Rectal smooth muscle tissue (tissue), 1 donor: ENCODE measurements at regions not wholly inside any gene's neighbourhood (a gene's known extent, or its start where the extent isn't known, plus 50 kb on each side); places are given as distances from the start of the nearest gene placed in this dataset.

ENCODE experiments used
- H3K27ac ChIP-seq: one replicate; pipeline ENCODE4 v1.7.0; 2013; ENCODE audit warnings: low read depth, low read length, inconsistent platforms
- H3K27me3 ChIP-seq: one replicate; pipeline ENCODE4 v1.7.0; 2013; ENCODE audit warnings: low read length; ENCODE audit not compliant: control insufficient read depth, insufficient read depth
- H3K36me3 ChIP-seq: one replicate; pipeline ENCODE4 v1.7.0; 2013; ENCODE audit warnings: low read length; ENCODE audit not compliant: control insufficient read depth, insufficient read depth
- H3K4me1 ChIP-seq: one replicate; pipeline ENCODE4 v1.7.0; 2013; ENCODE audit warnings: low read length; ENCODE audit not compliant: control insufficient read depth, insufficient read depth
- H3K4me3 ChIP-seq: one replicate; pipeline ENCODE4 v1.7.0; 2013; ENCODE audit warnings: low read length
- H3K9ac ChIP-seq: one replicate; pipeline ENCODE4 v1.7.0; 2013; ENCODE audit warnings: low read length

DNA sequence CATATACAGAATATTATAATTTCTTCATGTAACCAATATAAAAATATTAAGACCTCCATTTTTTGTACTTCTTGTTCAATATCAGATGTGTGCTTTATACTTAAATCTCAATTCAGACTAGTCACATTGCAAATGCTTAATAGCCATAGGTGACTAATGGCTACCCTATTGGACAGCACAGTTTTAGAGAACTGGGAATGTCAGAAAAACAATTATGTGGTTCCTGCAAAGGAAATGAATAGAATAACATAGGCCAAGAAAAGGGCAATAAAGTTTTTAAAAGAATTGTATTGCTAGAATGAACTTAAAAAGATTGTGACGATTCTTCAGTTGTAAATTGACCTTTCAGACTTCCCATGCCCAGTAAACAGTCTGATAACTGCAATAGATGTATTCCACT lies 843.0 kb downstream of the METTL15 start:
- H3K4me3 ChIP-seq, result no peak overlapping the region
- H3K9ac ChIP-seq, result no peak overlapping the region
- no peaks in the 10 kb centered on the region for H3K4me1 ChIP-seq
- no peak overlapping the region for H3K27ac ChIP-seq
- no peaks in the 10 kb centered on the region for H3K36me3 ChIP-seq
- no peaks in the 10 kb centered on the region for H3K27me3 ChIP-seq

DNA sequence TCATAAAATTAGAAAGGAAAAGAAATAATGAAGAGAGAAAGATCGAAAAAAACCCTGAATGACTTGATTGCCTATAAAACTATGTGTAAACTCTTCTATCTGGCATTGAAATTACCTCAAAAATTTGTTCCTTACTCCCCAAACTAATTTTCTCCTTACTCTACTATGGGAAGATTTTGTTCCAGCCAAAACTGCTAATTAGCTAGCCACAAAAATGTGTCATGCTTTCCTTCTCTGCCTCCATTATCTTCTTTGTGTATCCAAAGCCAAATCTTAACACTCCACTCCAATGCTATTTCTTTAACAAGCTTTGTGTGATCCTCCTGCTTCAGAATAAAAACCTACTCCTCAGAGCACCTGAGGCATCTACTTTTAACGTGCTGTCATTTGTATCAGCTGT lies 831.2 kb downstream of the METTL15 start:
- Histone ChIP-seq H3K36me3 (no peaks in the 10 kb centered on the region), H3K4me3 (no peak overlapping the region), H3K9ac (no peak overlapping the region), H3K4me1 (no peaks in the 10 kb centered on the region), H3K27me3 (no peaks in the 10 kb centered on the region), H3K27ac (no peak overlapping the region)

DNA sequence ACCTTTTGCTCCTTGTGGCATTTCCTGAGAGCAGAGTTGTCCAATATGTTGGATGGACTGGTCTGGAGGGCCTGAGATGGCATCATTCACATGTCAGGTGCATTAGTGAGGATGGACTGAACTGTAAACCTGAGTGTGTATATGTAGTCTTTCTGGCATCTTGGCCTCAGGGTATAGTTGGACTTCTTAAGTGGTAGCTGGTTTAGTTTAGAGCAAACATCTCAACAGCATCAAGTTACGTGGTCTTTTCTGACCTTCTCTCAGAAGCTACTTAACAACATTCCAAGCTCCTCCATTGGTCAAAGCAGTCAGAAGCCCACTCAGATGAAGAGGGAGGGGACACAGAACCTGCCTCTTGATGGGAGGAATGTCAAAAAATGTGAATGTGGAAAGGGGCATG lies 829.9 kb downstream of the METTL15 start:
- Histone ChIP-seq H3K4me1 (no peaks in the 10 kb centered on the region), H3K36me3 (no peaks in the 10 kb centered on the region), H3K9ac (no peak overlapping the region), H3K4me3 (no peak overlapping the region), H3K27ac (no peak overlapping the region), H3K27me3 (no peaks in the 10 kb centered on the region)

DNA sequence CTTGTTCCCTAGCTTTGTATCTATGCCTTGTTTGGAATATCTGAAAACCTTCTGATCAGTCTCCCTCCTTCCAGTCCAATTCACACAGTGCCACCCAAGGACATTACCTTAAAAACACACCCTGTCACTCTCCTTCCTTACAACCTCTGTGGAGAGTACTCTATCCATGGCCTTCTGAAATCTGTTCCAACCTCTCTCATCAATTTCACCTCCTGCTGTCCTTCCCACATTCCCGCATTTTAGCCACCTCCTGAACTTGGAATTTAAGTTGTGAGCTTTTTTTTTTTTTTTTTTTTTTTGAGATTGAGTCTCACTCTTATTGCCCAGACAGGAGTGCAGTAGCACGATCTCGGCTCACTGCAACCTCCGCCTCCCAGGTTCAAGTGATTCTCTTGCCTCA lies 824.8 kb downstream of the METTL15 start:
- H3K27ac ChIP-seq, result no peak overlapping the region
- H3K4me3 ChIP-seq, result no peak overlapping the region
- no peaks in the 10 kb centered on the region for H3K4me1 ChIP-seq
- no peaks in the 10 kb centered on the region for H3K36me3 ChIP-seq
- H3K27me3 ChIP-seq, result no peaks in the 10 kb centered on the region
- H3K9ac ChIP-seq, result no peak overlapping the region

DNA sequence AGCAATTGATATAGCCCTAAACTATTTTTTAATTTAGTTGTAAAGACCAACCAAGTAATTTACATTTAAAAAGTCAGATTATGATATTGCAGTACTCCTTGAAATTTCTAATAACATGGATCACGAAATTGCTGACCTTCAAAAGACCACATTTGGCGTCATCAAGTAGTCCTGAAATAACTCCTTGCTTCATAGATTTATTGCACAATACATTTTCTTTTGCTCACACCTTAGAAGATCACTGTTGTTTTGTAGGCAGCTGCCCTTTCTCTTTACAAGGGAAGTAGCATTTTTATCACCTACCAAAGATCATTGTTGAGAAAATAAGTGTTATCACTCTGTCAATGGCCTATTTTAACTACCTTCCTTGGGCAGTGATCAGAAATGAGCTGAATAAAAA lies 815.8 kb downstream of the METTL15 start:
- Histone ChIP-seq H3K4me3 (no peak overlapping the region), H3K27me3 (no peaks in the 10 kb centered on the region), H3K4me1 (no peaks in the 10 kb centered on the region), H3K36me3 (no peaks in the 10 kb centered on the region), H3K9ac (no peak overlapping the region), H3K27ac (no peak overlapping the region)

DNA sequence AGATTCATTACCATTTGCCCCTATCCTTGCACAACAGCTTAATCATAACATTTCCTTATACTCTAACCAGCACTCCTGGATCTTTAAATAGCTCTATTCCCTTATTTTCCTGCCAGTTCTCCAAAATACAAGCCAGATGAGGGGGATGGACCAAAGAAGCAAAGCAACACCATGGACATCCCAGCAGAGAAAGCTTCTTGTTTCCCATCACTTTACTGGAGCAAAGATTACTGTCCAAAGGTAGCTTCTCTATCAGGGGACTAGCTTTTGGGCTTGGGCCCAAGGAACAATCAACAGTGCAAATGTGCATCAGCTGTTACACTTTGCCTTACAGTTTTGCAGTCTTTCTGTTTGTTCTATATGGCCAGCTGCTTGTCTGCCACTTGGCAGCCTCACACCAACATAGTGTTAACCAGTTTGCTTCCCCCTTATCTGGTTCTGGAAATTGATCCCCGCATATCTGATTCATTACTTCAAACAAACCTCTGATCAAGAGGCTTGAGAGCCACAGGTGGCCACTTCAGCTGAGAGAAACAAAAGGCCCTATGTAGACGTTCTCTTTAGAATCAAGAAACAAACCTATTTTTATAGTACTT lies 814.3 kb downstream of the METTL15 start:
- H3K36me3 ChIP-seq, result no peaks in the 10 kb centered on the region
- no peaks in the 10 kb centered on the region for H3K27me3 ChIP-seq
- no peak overlapping the region for H3K4me3 ChIP-seq
- H3K4me1 ChIP-seq, result no peaks in the 10 kb centered on the region
- no peak overlapping the region for H3K9ac ChIP-seq
- no peak overlapping the region for H3K27ac ChIP-seq

DNA sequence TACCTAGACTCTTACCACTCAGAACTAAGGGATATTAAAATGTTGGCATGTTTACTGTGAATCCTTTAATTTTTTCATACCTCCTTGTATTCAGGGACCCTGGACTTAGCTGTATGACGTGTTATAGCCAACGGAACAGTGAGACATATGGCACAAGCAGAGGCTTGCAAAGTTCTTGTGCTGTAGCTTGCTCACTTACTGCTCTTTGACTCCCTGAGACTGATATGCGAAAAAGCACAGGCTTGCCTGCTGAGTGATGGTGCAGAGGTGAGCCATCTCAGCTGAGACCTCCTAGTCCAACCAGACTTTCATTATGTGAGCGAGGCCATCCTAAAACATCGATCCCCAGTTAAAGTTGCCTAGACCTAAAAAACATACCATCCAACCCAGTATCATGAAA lies 811.0 kb downstream of the METTL15 start:
- no peak overlapping the region for H3K9ac ChIP-seq

DNA sequence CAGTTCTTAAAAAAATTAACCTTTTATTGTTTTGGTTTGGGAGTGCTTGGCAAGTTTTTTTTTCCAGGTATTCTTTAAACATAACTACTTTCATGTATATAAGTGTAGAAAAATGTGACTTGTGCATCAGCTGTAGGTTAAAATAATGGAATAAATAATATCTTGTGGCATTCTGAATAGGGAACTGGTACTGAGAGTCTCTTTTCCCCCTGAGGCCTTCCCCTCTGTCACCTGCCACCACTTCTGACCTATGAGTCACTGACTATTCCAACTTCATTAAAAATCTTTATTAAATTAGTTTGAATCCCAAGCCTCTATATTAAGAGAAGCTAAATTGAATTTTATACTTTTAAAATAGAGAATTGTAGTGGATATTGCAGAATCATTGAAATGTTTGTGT lies 805.7 kb downstream of the METTL15 start:
- no peak overlapping the region for H3K27ac ChIP-seq
- H3K27me3 ChIP-seq, result no peaks in the 10 kb centered on the region
- H3K4me1 ChIP-seq, result no peaks in the 10 kb centered on the region
- no peaks in the 10 kb centered on the region for H3K36me3 ChIP-seq
- H3K9ac ChIP-seq, result no peak overlapping the region
- no peak overlapping the region for H3K4me3 ChIP-seq

More for the DNA sequence above, 811.0 kb downstream of the METTL15 start:
- no peak overlapping the region for H3K4me3 ChIP-seq
- H3K27me3 ChIP-seq, result no peaks in the 10 kb centered on the region
- H3K4me1 ChIP-seq, result no peaks in the 10 kb centered on the region
- no peak overlapping the region for H3K27ac ChIP-seq
- no peaks in the 10 kb centered on the region for H3K36me3 ChIP-seq

DNA sequence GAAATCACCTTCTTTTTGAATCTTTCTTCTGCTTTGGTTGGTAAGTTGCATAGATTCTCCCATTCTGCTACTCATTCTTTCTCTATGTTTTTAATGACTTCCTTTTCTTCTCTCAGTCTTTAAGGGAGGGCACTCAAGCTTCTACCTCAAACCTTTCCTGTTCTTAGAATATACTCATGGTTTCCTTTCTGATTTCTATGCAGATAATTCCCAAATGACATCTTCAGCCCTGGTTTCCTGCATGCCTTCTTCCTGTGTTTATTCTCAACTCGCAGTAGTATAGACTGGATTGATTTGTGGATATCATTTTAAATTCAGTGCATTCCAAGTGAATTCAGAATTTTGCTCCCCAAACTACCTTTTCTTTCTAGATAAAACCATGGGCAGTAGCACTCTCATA lies 803.6 kb downstream of the METTL15 start:
- Histone ChIP-seq H3K36me3 (no peaks in the 10 kb centered on the region), H3K27me3 (no peaks in the 10 kb centered on the region), H3K4me1 (no peaks in the 10 kb centered on the region), H3K4me3 (no peak overlapping the region), H3K27ac (no peak overlapping the region), H3K9ac (no peak overlapping the region)

DNA sequence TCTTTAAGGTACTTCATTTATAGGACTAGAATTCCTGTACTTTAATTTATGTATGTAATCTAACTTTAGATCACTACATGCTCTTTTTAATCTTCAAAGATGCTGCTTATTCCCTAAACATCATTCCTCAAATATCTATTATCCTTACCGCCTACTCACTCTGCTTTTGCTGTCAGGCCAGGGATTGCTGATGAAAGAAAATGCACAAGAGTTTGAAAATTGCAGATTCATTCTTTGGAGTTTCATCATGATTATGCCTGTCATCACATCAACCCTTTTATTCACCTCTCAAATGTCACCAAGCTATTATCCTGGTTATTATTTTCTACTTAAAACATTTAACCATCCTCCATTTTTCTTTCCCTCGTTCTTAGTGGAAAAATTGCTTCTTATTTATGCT lies 802.7 kb downstream of the METTL15 start:
- H3K4me1 ChIP-seq, result no peaks in the 10 kb centered on the region
- no peaks in the 10 kb centered on the region for H3K36me3 ChIP-seq
- H3K4me3 ChIP-seq, result no peak overlapping the region
- H3K9ac ChIP-seq, result no peak overlapping the region
- H3K27me3 ChIP-seq, result no peaks in the 10 kb centered on the region
- no peak overlapping the region for H3K27ac ChIP-seq

DNA sequence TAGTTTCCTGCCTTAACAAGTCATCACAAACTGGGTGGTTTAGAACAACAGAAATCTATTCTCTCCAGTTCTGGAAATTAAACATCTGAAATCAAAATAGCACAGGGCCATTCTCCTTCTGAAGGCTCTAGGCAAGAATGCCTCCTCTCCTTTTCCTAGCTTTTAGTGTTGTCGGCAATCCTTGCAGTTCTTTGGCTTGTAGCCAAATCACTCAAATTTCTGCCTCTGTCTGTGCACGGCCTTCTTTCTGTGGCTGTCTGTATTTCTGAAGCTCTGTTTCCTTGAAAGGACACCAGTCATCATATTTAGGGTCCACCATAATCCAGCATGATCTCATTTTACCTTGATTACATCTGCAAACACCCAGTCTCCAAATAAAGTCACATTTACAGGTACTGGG lies 795.5 kb downstream of the METTL15 start:
- H3K9ac ChIP-seq, result no peak overlapping the region
- no peaks in the 10 kb centered on the region for H3K36me3 ChIP-seq
- no peaks in the 10 kb centered on the region for H3K4me1 ChIP-seq
- H3K27ac ChIP-seq, result no peak overlapping the region
- no peaks in the 10 kb centered on the region for H3K27me3 ChIP-seq
- no peak overlapping the region for H3K4me3 ChIP-seq

DNA sequence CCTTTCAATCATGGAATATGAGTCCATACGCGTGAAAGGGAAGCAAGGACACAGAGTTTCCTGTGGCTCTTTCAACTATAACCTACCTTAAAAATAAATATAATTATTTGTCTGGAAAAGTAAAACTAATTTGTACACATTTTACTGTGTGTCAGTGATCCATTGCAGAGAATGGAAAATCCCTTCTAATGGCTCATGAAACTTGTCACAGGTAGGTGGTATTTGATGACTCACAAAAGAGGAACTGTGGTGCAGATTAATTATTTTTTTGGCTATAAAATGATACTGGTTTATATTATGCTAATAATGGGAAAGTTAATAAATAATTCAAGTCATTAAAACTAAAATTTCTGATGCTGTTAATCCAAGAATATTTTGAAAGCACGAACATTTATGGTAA lies 792.2 kb downstream of the METTL15 start:
- Histone ChIP-seq H3K27ac (no peak overlapping the region), H3K36me3 (no peaks in the 10 kb centered on the region), H3K4me3 (no peak overlapping the region), H3K4me1 (no peaks in the 10 kb centered on the region), H3K27me3 (no peaks in the 10 kb centered on the region), H3K9ac (no peak overlapping the region)

DNA sequence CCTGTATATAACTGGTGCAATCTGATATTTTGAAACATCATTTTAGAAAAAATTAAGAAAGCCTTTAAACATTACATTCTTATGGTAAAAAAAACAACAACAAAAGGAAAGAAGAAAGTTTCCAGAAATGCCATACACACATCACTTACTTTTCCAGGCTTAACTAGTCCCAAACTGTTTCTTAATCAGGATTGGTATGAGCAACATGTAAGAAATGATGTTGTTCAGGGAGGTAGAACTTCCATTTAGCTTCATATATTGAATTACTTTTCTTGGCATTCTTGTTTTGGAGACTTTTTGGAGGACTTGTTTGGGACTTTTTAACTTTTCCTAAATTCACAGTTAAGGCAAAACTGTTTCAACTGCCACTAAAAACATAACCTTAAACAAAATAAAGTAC lies 791.5 kb downstream of the METTL15 start:
- Histone ChIP-seq H3K36me3 (no peaks in the 10 kb centered on the region), H3K9ac (no peak overlapping the region), H3K4me1 (no peaks in the 10 kb centered on the region), H3K27me3 (no peaks in the 10 kb centered on the region), H3K27ac (no peak overlapping the region), H3K4me3 (no peak overlapping the region)
